ENCODE measurements at regions not wholly inside any gene's neighbourhood (a gene's known extent, or its start where the extent isn't known, plus 50 kb on each side); places are given as distances from the start of the nearest gene placed in this dataset.

- no peak for TF ChIP-seq CTCF (IDR thresholded peaks at IDR 0.05; ENCODE audit: insufficient read depth, low read depth, low read length)
- no peak for DNase-seq (ENCODE audit: low read depth)
- no peak overlapping the region for H3K4me3 ChIP-seq (ENCODE audit: low read depth, low read length)
These were observed 202.3 kb downstream of the ASB1 start for GRCh38 chr2:238629064-238629463.

GRCh38 chr2:238631491-238632180 is 204.9 kb downstream of the ASB1 start:
- TF ChIP-seq CTCF (IDR thresholded peaks at IDR 0.05; ENCODE audit: insufficient read depth, low read depth, low read length) = no peak
- no peak for DNase-seq (ENCODE audit: low read depth)
- H3K4me3 ChIP-seq (ENCODE audit: low read depth, low read length) = no peak overlapping the region

- no peak overlapping the region for H3K4me3 ChIP-seq (ENCODE audit: low read depth, low read length)
- no peak for TF ChIP-seq CTCF (IDR thresholded peaks at IDR 0.05; ENCODE audit: insufficient read depth, low read depth, low read length)
- DNase-seq (ENCODE audit: low read depth) = no peak
These were observed 205.7 kb downstream of the ASB1 start for GRCh38 chr2:238632181-238633060.

GRCh38 chr2:238633426-238634328 is 206.9 kb downstream of the ASB1 start:
- TF ChIP-seq CTCF (IDR thresholded peaks at IDR 0.05; ENCODE audit: insufficient read depth, low read depth, low read length) = no peak
- no peak for DNase-seq (ENCODE audit: low read depth)
- no peak overlapping the region for H3K4me3 ChIP-seq (ENCODE audit: low read depth, low read length)

- DNase-seq (ENCODE audit: low read depth) = no peak
- TF ChIP-seq CTCF (IDR thresholded peaks at IDR 0.05; ENCODE audit: insufficient read depth, low read depth, low read length) = no peak
- H3K4me3 ChIP-seq (ENCODE audit: low read depth, low read length) = no peak overlapping the region
These were observed 208.1 kb downstream of the ASB1 start for GRCh38 chr2:238634701-238635357.

GRCh38 chr2:238635647-238636051 is 208.9 kb downstream of the ASB1 start:
- no peak overlapping the region for H3K4me3 ChIP-seq (ENCODE audit: low read depth, low read length)
- DNase-seq (ENCODE audit: low read depth) = peak; percentile 91
- TF ChIP-seq CTCF (IDR thresholded peaks at IDR 0.05; ENCODE audit: insufficient read depth, low read depth, low read length) = no peak

All from fibroblast of villous mesenchyme (primary cell).